ENCODE measurements at regions not wholly inside any gene's neighbourhood (a gene's known extent, or its start where the extent isn't known, plus 50 kb on each side); places are given as distances from the start of the nearest gene placed in this dataset.

- no peak for DNase-seq
Observed at GRCh38 chr9:118606668-118607067, 762.6 kb downstream of the BRINP1 start.

GRCh38 chr9:118609355-118610044 lies 759.7 kb downstream of the BRINP1 start:
- DNase-seq = no peak

GRCh38 chr9:118612201-118612600 lies 757.0 kb downstream of the BRINP1 start:
- DNase-seq = no peak

- no peak for DNase-seq
Observed at GRCh38 chr9:118613996-118614395, 755.2 kb downstream of the BRINP1 start.

GRCh38 chr9:118618084-118618483 lies 751.2 kb downstream of the BRINP1 start:
- no peak for DNase-seq

GRCh38 chr9:118618849-118619248 lies 750.4 kb downstream of the BRINP1 start:
- DNase-seq = no peak

- DNase-seq = no peak
Observed at GRCh38 chr9:118624608-118625007, 744.6 kb downstream of the BRINP1 start.

- no peak for DNase-seq
Observed at GRCh38 chr9:118630079-118630478, 739.2 kb downstream of the BRINP1 start.

- no peak for DNase-seq
Observed at GRCh38 chr9:118630931-118631595, 738.2 kb downstream of the BRINP1 start.

- DNase-seq = no peak
Observed at GRCh38 chr9:118631956-118632355, 737.3 kb downstream of the BRINP1 start.

- no peak for DNase-seq
Observed at GRCh38 chr9:118635416-118635815, 733.8 kb downstream of the BRINP1 start.

GRCh38 chr9:118637681-118638080 lies 731.6 kb downstream of the BRINP1 start:
- no peak for DNase-seq

GRCh38 chr9:118640836-118641560 lies 728.2 kb downstream of the BRINP1 start:
- no peak for DNase-seq

GRCh38 chr9:118643118-118643517 lies 726.1 kb downstream of the BRINP1 start:
- DNase-seq = no peak

GRCh38 chr9:118644066-118644465 lies 725.2 kb downstream of the BRINP1 start:
- no peak for DNase-seq

GRCh38 chr9:118647331-118647730 lies 721.9 kb downstream of the BRINP1 start:
- no peak for DNase-seq

- no peak for DNase-seq
Observed at GRCh38 chr9:118650417-118650816, 718.8 kb downstream of the BRINP1 start.

GRCh38 chr9:118651511-118651910 lies 717.7 kb downstream of the BRINP1 start:
- DNase-seq = no peak

- no peak for DNase-seq
Observed at GRCh38 chr9:118652258-118652657, 717.0 kb downstream of the BRINP1 start.

- DNase-seq = no peak
Observed at GRCh38 chr9:118652912-118653311, 716.3 kb downstream of the BRINP1 start.

GRCh38 chr9:118659011-118659410 lies 710.2 kb downstream of the BRINP1 start:
- DNase-seq = no peak

- no peak for DNase-seq
Observed at GRCh38 chr9:118665226-118665919, 703.9 kb downstream of the BRINP1 start.

Data from CD4-positive, alpha-beta T cell treated with Interleukin-4 for 4 hours (primary cell).